ENCODE measurements at regions not wholly inside any gene's neighbourhood (a gene's known extent, or its start where the extent isn't known, plus 50 kb on each side); places are given as distances from the start of the nearest gene placed in this dataset.

DNA sequence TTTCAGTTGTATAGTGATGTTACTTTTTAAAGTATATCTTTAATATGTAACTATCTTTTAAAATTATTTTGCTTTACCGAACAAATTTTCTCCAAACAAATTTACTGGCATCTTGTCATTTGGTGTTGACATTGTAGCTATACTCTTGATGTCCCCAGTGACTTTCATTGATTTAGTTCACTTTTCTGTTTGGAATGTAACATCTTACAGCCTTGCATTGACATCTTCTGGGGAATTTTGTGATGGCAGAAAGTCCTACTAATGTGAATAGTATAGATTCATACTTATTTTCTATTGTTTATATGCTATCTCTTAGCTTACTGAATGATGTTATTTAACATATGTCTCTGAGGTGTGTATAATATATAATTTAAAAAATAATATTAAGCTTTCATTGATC lies 800.9 kb upstream of the ATXN8OS start:
- Histone ChIP-seq H3K79me2 (ENCODE audit: control insufficient read depth, low read length) (no peaks in the 10 kb centered on the region), H3K36me3 (ENCODE audit: control insufficient read depth, low read length) (no peaks in the 10 kb centered on the region), H3K27ac (ENCODE audit: low read depth, low read length) (no peak overlapping the region), H3K27me3 (ENCODE audit: control insufficient read depth, low read length) (no peaks in the 10 kb centered on the region), H4K20me1 (ENCODE audit: control insufficient read depth, insufficient read depth, low read depth, low read length) (no peaks in the 10 kb centered on the region), H3K4me1 (ENCODE audit: control insufficient read depth, low read length) (no peaks in the 10 kb centered on the region), H3K9me3 (ENCODE audit: control insufficient read depth, insufficient read depth, low read length) (no peaks in the 10 kb centered on the region), H3K4me2 (ENCODE audit: low read length) (no peak overlapping the region), H3K9me2 (replicated peaks; ENCODE audit: control insufficient read depth, low read length) (no peaks in the 10 kb centered on the region), H3K4me3 (ENCODE audit: low read length) (no peak overlapping the region), H3F3A (ENCODE audit: control insufficient read depth, insufficient read depth) (no peaks in the 10 kb centered on the region)
- TF ChIP-seq, protein P1, sequence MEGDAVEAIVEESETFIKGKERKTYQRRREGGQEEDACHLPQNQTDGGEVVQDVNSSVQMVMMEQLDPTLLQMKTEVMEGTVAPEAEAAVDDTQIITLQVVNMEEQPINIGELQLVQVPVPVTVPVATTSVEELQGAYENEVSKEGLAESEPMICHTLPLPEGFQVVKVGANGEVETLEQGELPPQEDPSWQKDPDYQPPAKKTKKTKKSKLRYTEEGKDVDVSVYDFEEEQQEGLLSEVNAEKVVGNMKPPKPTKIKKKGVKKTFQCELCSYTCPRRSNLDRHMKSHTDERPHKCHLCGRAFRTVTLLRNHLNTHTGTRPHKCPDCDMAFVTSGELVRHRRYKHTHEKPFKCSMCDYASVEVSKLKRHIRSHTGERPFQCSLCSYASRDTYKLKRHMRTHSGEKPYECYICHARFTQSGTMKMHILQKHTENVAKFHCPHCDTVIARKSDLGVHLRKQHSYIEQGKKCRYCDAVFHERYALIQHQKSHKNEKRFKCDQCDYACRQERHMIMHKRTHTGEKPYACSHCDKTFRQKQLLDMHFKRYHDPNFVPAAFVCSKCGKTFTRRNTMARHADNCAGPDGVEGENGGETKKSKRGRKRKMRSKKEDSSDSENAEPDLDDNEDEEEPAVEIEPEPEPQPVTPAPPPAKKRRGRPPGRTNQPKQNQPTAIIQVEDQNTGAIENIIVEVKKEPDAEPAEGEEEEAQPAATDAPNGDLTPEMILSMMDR (IDR thresholded peaks at IDR 0.05; ENCODE audit: low read depth, low read length, poor library complexity, severe bottlenecking), result no peak
- no peak for TF ChIP-seq EZH2phosphoT487 (IDR thresholded peaks at IDR 0.05; ENCODE audit: borderline replicate concordance, low read length)

DNA sequence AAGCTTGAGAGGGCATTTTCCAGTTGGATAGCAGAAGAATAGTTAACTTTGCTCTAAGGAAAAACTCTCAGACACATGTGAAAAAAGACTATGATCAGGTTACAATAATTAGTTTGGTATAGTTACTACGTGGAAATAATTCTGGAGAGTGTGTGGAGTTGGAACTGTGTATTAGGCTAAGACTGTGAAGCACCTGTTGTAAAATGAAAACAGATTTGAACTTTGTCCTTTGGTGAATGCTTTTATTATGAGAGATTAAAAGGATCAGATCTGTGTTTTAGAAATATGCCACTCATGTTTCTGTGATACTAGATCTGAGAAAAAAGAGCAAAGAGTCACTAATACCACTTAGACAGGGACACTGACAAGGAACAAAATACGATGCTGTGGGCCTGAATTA lies 807.5 kb upstream of the ATXN8OS start:
- H4K20me1 ChIP-seq (ENCODE audit: control insufficient read depth, insufficient read depth, low read depth, low read length), result no peaks in the 10 kb centered on the region

DNA sequence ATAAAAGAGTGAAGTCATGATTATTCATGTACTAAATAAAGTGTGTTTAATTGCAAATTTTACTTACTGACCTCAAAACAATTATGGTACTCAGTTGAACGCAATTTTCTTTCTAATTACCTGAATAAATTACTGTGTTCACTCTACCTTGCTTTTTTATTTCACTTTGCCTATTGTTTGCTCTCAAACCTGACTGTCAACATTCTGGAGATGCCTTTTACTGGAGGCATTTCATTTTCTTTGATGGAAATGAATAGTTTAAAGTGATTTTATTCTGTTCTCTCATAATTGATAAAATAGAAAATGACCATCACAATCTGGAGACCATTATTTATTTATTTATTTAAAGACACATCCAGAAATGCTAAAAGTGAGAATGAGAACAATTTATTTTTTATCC lies 811.5 kb upstream of the ATXN8OS start:
- TF ChIP-seq EZH2phosphoT487 (IDR thresholded peaks at IDR 0.05; ENCODE audit: borderline replicate concordance, low read length), result no peak
- TF ChIP-seq, protein P1 (IDR thresholded peaks at IDR 0.05; ENCODE audit: low read depth, low read length, poor library complexity, severe bottlenecking), result no peak
- H3K4me2 ChIP-seq (ENCODE audit: low read length), result no peak overlapping the region

More for the DNA sequence above, 807.5 kb upstream of the ATXN8OS start:
- H3K27me3 ChIP-seq (ENCODE audit: control insufficient read depth, low read length), result no peaks in the 10 kb centered on the region
- H3K27ac ChIP-seq (ENCODE audit: low read depth, low read length), result no peak overlapping the region
- H3K79me2 ChIP-seq (ENCODE audit: control insufficient read depth, low read length), result no peaks in the 10 kb centered on the region
- no peaks in the 10 kb centered on the region for H3K9me3 ChIP-seq (ENCODE audit: control insufficient read depth, insufficient read depth, low read length)
- no peaks in the 10 kb centered on the region for H3K9me2 ChIP-seq (replicated peaks; ENCODE audit: control insufficient read depth, low read length)
- TF ChIP-seq, protein P1 (IDR thresholded peaks at IDR 0.05; ENCODE audit: low read depth, low read length, poor library complexity, severe bottlenecking), result no peak
- TF ChIP-seq EZH2phosphoT487 (IDR thresholded peaks at IDR 0.05; ENCODE audit: borderline replicate concordance, low read length), result no peak
- H3K4me2 ChIP-seq (ENCODE audit: low read length), result no peak overlapping the region
- H3K4me1 ChIP-seq (ENCODE audit: control insufficient read depth, low read length), result no peaks in the 10 kb centered on the region
- H3F3A ChIP-seq (ENCODE audit: control insufficient read depth, insufficient read depth), result no peaks in the 10 kb centered on the region
- no peak overlapping the region for H3K4me3 ChIP-seq (ENCODE audit: low read length)
- no peaks in the 10 kb centered on the region for H3K36me3 ChIP-seq (ENCODE audit: control insufficient read depth, low read length)

More for the DNA sequence above, 811.5 kb upstream of the ATXN8OS start:
- Histone ChIP-seq H4K20me1 (ENCODE audit: control insufficient read depth, insufficient read depth, low read depth, low read length) (no peaks in the 10 kb centered on the region), H3K36me3 (ENCODE audit: control insufficient read depth, low read length) (no peaks in the 10 kb centered on the region), H3K4me1 (ENCODE audit: control insufficient read depth, low read length) (peaks cover 5% of the 10 kb centered on the region), H3K4me3 (ENCODE audit: low read length) (no peak overlapping the region), H3K27ac (ENCODE audit: low read depth, low read length) (no peak overlapping the region), H3K9me3 (ENCODE audit: control insufficient read depth, insufficient read depth, low read length) (no peaks in the 10 kb centered on the region), H3K9me2 (replicated peaks; ENCODE audit: control insufficient read depth, low read length) (no peaks in the 10 kb centered on the region), H3F3A (ENCODE audit: control insufficient read depth, insufficient read depth) (no peaks in the 10 kb centered on the region), H3K27me3 (ENCODE audit: control insufficient read depth, low read length) (no peaks in the 10 kb centered on the region), H3K79me2 (ENCODE audit: control insufficient read depth, low read length) (no peaks in the 10 kb centered on the region)

Measured in DOHH2 (cell line).